H1 (cell line): ENCODE measurements at regions not wholly inside any gene's neighbourhood (a gene's known extent, or its start where the extent isn't known, plus 50 kb on each side); places are given as distances from the start of the nearest gene placed in this dataset.

Source experiments
- CTCF ChIA-PET: fragments of 300-600 bp; sonication (Branson Sonifier 250); formaldehyde crosslinking; loops from one replicate; lab custom pipeline; 2021; ENCODE audit not compliant: partially characterized antibody; lab: Charles Lee
- POLR2A ChIA-PET: fragments of 300-600 bp; sonication (Branson Sonifier 250); formaldehyde crosslinking; loops from one replicate; lab custom pipeline; 2021; ENCODE audit warnings: inconsistent platforms; ENCODE audit not compliant: partially characterized antibody; lab: Charles Lee
- DNase-seq, 2 experiments: peaks; one replicate each; pipeline versions ENCODE4 v3.0.0 to v3.0.0-alpha.2; 2010 to 2022; ENCODE audit warnings: low spot score in 2 of 2, low read depth in 1 of 2, mixed read lengths in 1 of 2
- FAIRE-seq: peaks from 2 replicates; lab custom pipeline; 2011; peaks lifted over from hg19 to GRCh38; lab: Jason Lieb, UNC
- H2AFZ ChIP-seq: 2 replicates; pipeline ENCODE4 v1.8.1; 2012; ENCODE audit warnings: low read length, inconsistent platforms
- H2AK5ac ChIP-seq: 2 replicates; pipeline ENCODE4 v1.6.1; 2013; ENCODE audit warnings: low read depth, low read length
- H2BK120ac ChIP-seq: replicated peaks from 2 replicates; pipeline ENCODE3; 2013; ENCODE audit warnings: low read depth, low read length, inconsistent platforms
- H2BK12ac ChIP-seq: 2 replicates; pipeline ENCODE4 v1.6.1; 2013; ENCODE audit warnings: low read depth, low read length
- H2BK15ac ChIP-seq: 2 replicates; pipeline ENCODE4 v1.6.1; 2013; ENCODE audit warnings: low read length
- H2BK20ac ChIP-seq: 2 replicates; pipeline ENCODE4 v1.6.1; 2013; ENCODE audit warnings: low read length
- H2BK5ac ChIP-seq: 2 replicates; pipeline ENCODE4 v1.6.1; 2013; ENCODE audit warnings: low read depth, low read length
- H3K14ac ChIP-seq: 2 replicates; pipeline ENCODE4 v1.6.1; 2013; ENCODE audit warnings: inconsistent platforms; ENCODE audit not compliant: insufficient read length
- H3K18ac ChIP-seq: 2 replicates; pipeline ENCODE4 v1.6.1; 2013; ENCODE audit warnings: low read length; ENCODE audit errors: extremely low read depth
- H3K23ac ChIP-seq: 2 replicates; pipeline ENCODE4 v1.6.1; 2013; ENCODE audit warnings: inconsistent platforms; ENCODE audit not compliant: insufficient read length
- H3K23me2 ChIP-seq: 2 replicates; pipeline ENCODE4 v1.6.1; 2013; ENCODE audit warnings: low read depth, low read length
- H3K27ac ChIP-seq: 2 replicates; pipeline ENCODE4 v1.6.1; 2011; ENCODE audit warnings: low read depth, low read length, inconsistent platforms
- H3K27me3 ChIP-seq, 4 experiments: replicated peaks in 1 of 4; 1 replicate in 1 of 4; 2 replicates in 3 of 4; pipeline versions ENCODE4 v1.6.1 to v1.8.1; 2011 to 2013; ENCODE audit warnings: low read length in 3 of 4, mild to moderate bottlenecking in 3 of 4, inconsistent platforms in 2 of 4, mixed read lengths in 2 of 4, moderate library complexity in 1 of 4; ENCODE audit not compliant: control insufficient read depth in 3 of 4, insufficient read depth in 3 of 4; ENCODE audit errors: extremely low read depth in 1 of 4
- H3K36me3 ChIP-seq, 4 experiments: 2 replicates each; pipeline versions ENCODE4 v1.6.1 to v1.8.1; 2011 to 2013; ENCODE audit warnings: mild to moderate bottlenecking in 4 of 4, low read length in 3 of 4, moderate library complexity in 2 of 4, control low read depth in 1 of 4, inconsistent platforms in 1 of 4; ENCODE audit not compliant: insufficient read depth in 4 of 4, control insufficient read depth in 2 of 4
- H3K4ac ChIP-seq: replicated peaks from 2 replicates; pipeline ENCODE3; 2013; ENCODE audit warnings: low read length, low read depth, mixed read lengths, inconsistent platforms; ENCODE audit not compliant: insufficient read length
- H3K4me1 ChIP-seq, 4 experiments: replicated peaks in 1 of 4; 1 replicate in 1 of 4; 2 replicates in 3 of 4; pipeline versions ENCODE4 v1.6.1 to v1.8.1; 2011 to 2013; ENCODE audit warnings: low read length in 3 of 4, inconsistent platforms in 2 of 4, mixed read lengths in 1 of 4; ENCODE audit not compliant: insufficient read depth in 4 of 4, control insufficient read depth in 3 of 4
- H3K4me2 ChIP-seq, 2 experiments: 2 replicates each; pipeline versions ENCODE4 v1.6.1 to v1.8.1; 2011 to 2013; ENCODE audit warnings: low read depth in 2 of 2, low read length in 2 of 2, control low read depth in 1 of 2, inconsistent platforms in 1 of 2, mild to moderate bottlenecking in 1 of 2; ENCODE audit not compliant: insufficient read depth in 1 of 2
- H3K4me3 ChIP-seq, 4 experiments: fragments of 200-600, 300-600 bp in 1 of 4; sonication (generic), shearing (Covaris generic), sonication (Bioruptor Twin) in 1 of 4; 2 replicates each; pipeline versions ENCODE4 v1.5.1 to v1.8.1; 2011 to 2016; ENCODE audit warnings: low read length in 4 of 4, low read depth in 3 of 4, control low read depth in 2 of 4, inconsistent platforms in 2 of 4, mild to moderate bottlenecking in 2 of 4, mixed read lengths in 1 of 4, moderate library complexity in 1 of 4; ENCODE audit not compliant: insufficient read depth in 2 of 4; ENCODE audit errors: extremely low read depth in 1 of 4
- H3K56ac ChIP-seq: replicated peaks from 2 replicates; pipeline ENCODE3; 2013; ENCODE audit warnings: low read depth, mild to moderate bottlenecking, mixed read lengths, low read length, inconsistent platforms; ENCODE audit not compliant: insufficient read length
- H3K79me1 ChIP-seq: 2 replicates; pipeline ENCODE4 v1.6.1; 2013; ENCODE audit warnings: low read depth, low read length, control low read depth
- H3K79me2 ChIP-seq, 2 experiments: 2 replicates each; pipeline versions ENCODE4 v1.6.1 to v1.8.1; 2012 to 2013; ENCODE audit warnings: low read length in 2 of 2, mild to moderate bottlenecking in 2 of 2, inconsistent platforms in 1 of 2; ENCODE audit not compliant: insufficient read depth in 2 of 2, control insufficient read depth in 1 of 2
- H3K9ac ChIP-seq, 4 experiments: replicated peaks in 1 of 4; 1 replicate in 1 of 4; 2 replicates in 3 of 4; pipeline versions ENCODE4 v1.6.1 to v1.8.1; 2011 to 2013; ENCODE audit warnings: low read depth in 3 of 4, low read length in 3 of 4, control low read depth in 2 of 4, mild to moderate bottlenecking in 2 of 4, moderate library complexity in 2 of 4, inconsistent platforms in 1 of 4; ENCODE audit errors: extremely low read depth in 1 of 4
- H3K9me3 ChIP-seq, 2 experiments: 2 replicates each; pipeline versions ENCODE4 v1.6.1 to v1.8.1; 2012 to 2013; ENCODE audit warnings: mild to moderate bottlenecking in 2 of 2, moderate library complexity in 2 of 2, control low read depth in 1 of 2, inconsistent platforms in 1 of 2, low read depth in 1 of 2, low read length in 1 of 2, mixed read lengths in 1 of 2; ENCODE audit not compliant: insufficient read depth in 2 of 2
- H4K20me1 ChIP-seq, 2 experiments: replicated peaks in 1 of 2; 2 replicates each; pipeline versions ENCODE3 to v1.8.1; 2011 to 2013; ENCODE audit warnings: inconsistent platforms in 2 of 2, low read length in 2 of 2, mild to moderate bottlenecking in 1 of 2; ENCODE audit not compliant: insufficient read depth in 2 of 2, control insufficient read depth in 1 of 2
- H4K5ac ChIP-seq: 2 replicates; pipeline ENCODE4 v1.6.1; 2013; ENCODE audit warnings: low read length, low read depth, mixed read lengths, inconsistent platforms; ENCODE audit not compliant: insufficient read length
- H4K8ac ChIP-seq: 2 replicates; pipeline ENCODE4 v1.8.0; 2013; ENCODE audit warnings: mild to moderate bottlenecking, moderate library complexity, low read length, inconsistent platforms; ENCODE audit not compliant: insufficient read depth; ENCODE audit errors: extremely low read depth
- H4K91ac ChIP-seq: replicated peaks from 2 replicates; pipeline ENCODE3; 2013; ENCODE audit warnings: low read length, mixed read lengths, inconsistent platforms; ENCODE audit not compliant: insufficient read length
- FOSL1 ChIP-seq: IDR thresholded peaks from 2 replicates; pipeline ENCODE4 v1.6.1; 2011; ENCODE audit warnings: mild to moderate bottlenecking, low read depth, low read length, moderate library complexity; ENCODE audit not compliant: insufficient read depth
- KDM1A ChIP-seq: fragments of 200-600, 300-600 bp; sonication (generic); IDR thresholded peaks from 2 replicates; pipeline ENCODE4 v1.7.1; 2016; ENCODE audit warnings: mild to moderate bottlenecking, low read length, borderline replicate concordance
- NRF1 ChIP-seq: IDR thresholded peaks from 2 replicates; pipeline ENCODE4 v1.6.1; 2011; ENCODE audit warnings: mild to moderate bottlenecking, low read depth, low read length, improper control_type of control experiment
- SIN3A ChIP-seq, 2 experiments: IDR thresholded peaks in 1 of 2; conservative IDR thresholded peaks in 1 of 2; 2 replicates each; pipeline ENCODE4 v1.6.1; 2011 to 2012; ENCODE audit warnings: low read length in 2 of 2, improper control_type of control experiment in 1 of 2, low read depth in 1 of 2, mild to moderate bottlenecking in 1 of 2
- WGBS, 2 experiments: shearing (Covaris generic) in 1 of 2; methylation state at CpG; one replicate each; pipeline versions ENCODE4 v1.1.6 to v1.1.7; 2013 to 2015; ENCODE audit warnings: low lambda C conversion rate in 2 of 2, mixed read lengths in 2 of 2, inconsistent platforms in 1 of 2, low coverage in 1 of 2, missing lambda C conversion rate in 1 of 2; ENCODE audit not compliant: insufficient replicate concordance in 2 of 2, insufficient coverage in 1 of 2, insufficient read length in 1 of 2; ENCODE audit errors: extremely low coverage in 1 of 2, missing lambda C conversion rate in 1 of 2; 5-methylcytosine and 5-hydroxymethylcytosine counted together

DNA sequence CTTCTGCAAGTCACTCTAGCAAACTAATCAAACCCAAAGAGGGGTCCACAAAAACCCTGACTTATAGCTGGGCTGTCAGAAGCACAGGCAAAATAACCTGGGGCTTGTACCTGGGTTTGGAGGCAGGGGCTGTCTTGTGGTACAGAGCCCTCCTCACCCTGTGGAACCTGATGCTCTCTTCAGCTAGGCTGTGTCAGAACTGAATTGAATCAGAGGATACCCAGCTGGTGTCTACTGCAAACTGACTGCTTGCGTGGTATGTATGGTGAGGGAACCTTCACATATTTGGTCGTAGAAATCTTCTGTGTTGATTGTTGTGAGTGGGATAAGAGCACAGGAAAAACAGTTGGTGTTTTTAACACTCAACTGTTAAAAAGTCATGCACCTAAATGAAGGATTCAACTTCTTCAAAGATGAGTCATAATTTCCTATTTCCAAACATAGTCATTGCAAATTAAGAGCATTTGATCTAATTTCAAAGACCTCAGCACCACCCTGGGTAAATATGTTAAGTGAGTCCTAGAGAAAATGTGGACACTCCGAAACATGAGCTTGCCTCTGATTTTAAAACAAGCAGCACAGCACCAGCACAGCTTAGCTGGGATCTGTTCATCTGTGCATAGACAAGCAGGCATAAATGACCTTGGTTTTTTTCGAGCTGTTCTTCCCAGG, 840.2 kb downstream of the UQCRFS1 start:
- Histone ChIP-seq H3K4me3 (no peak overlapping the region), H4K20me1 (no peaks in the 10 kb centered on the region), H3K36me3 (no peaks in the 10 kb centered on the region), H3K9ac (no peak overlapping the region), H4K91ac (no peak overlapping the region), H2AFZ (no peak overlapping the region), H3K14ac (no peak overlapping the region), H3K79me1 (no peaks in the 10 kb centered on the region), H3K23me2 (no peaks in the 10 kb centered on the region), H3K4me1 (no peaks in the 10 kb centered on the region), H3K4me2 (no peak overlapping the region), H2BK120ac (no peak overlapping the region), H3K27me3 (no peaks in the 10 kb centered on the region), H2AK5ac (no peak overlapping the region), H3K23ac (no peak overlapping the region), H2BK20ac (no peak overlapping the region), H3K18ac (no peak overlapping the region), H3K79me2 (no peaks in the 10 kb centered on the region), H4K5ac (no peak overlapping the region), H3K27ac (no peak overlapping the region), H2BK12ac (no peak overlapping the region), H3K56ac (no peak overlapping the region), H2BK15ac (no peak overlapping the region), H4K8ac (no peak overlapping the region), H3K9me3 (no peaks in the 10 kb centered on the region), H2BK5ac (no peak overlapping the region), H3K4ac (no peak overlapping the region)
- ChIA-PET POLR2A (no interaction called here), CTCF (interaction anchor here (0.6 to 1.2 kb wide), 3 partner anchors 10 to 543 kb away, joined by 4 to 5 read pairs (median 4); no protein-coding TSS in a partner anchor)
- DNase-seq (peak in 1 of 2 experiments; percentile 16), FAIRE-seq (no peak)
- 82% methylated on average over 4 of the region's 4 CpGs; no CpG with 5 or more reads in 1 of the 2 experiments for WGBS, 2 experiments
- TF ChIP-seq NRF1, result no peak
- no peak for TF ChIP-seq SIN3A (conservative IDR thresholded peaks at IDR 0.05 in 1 of 2, IDR thresholded peaks at IDR 0.05 in 1 of 2; ENCODE audit: low read depth in 1 of 2, low read length in 2 of 2)
- TF ChIP-seq FOSL1, result no peak
- TF ChIP-seq KDM1A, result no peak
